Upper lobe of left lung (tissue), 6 donors: ENCODE measurements at regions not wholly inside any gene's neighbourhood (a gene's known extent, or its start where the extent isn't known, plus 50 kb on each side); places are given as distances from the start of the nearest gene placed in this dataset.
"Not testable (repeated sequence)": the region's sequence is repeated elsewhere in the genome, so short reads cannot be mapped to it uniquely, and the experiment has no call there.

Source experiments
- ATAC-seq, 2 donors: fragments of 200-7000 bp; cut with Tn5 transposase; one replicate each; pipeline ENCODE4 v1.9.1; 2022; ENCODE audit warnings: mild to moderate bottlenecking in 2 of 2, moderate library complexity in 2 of 2; ENCODE audit not compliant: low FRiP score in 2 of 2
- DNase-seq, 2 donors: peaks; one replicate each; pipeline ENCODE4 v3.0.0-alpha.2; 2019 to 2020
- H3K27ac ChIP-seq, 4 donors: fragments of 200-600 bp; sonication (generic); one replicate each; pipeline ENCODE4 v1.5.1; 2016 to 2019
- H3K27me3 ChIP-seq, 4 donors: fragments of 200-600 bp; sonication (generic); one replicate each; pipeline ENCODE4 v1.5.1; 2017 to 2019
- H3K36me3 ChIP-seq, 4 donors: fragments of 200-600 bp; sonication (generic); one replicate each; pipeline ENCODE4 v1.5.1; 2016 to 2019
- H3K4me1 ChIP-seq, 4 donors: fragments of 200-600 bp; sonication (generic); one replicate each; pipeline ENCODE4 v1.5.1; 2018 to 2019
- H3K4me3 ChIP-seq, 4 donors: fragments of 200-600 bp; sonication (generic); one replicate each; pipeline ENCODE4 v1.5.1; 2017 to 2019; ENCODE audit warnings: mild to moderate bottlenecking in 2 of 4, moderate library complexity in 1 of 4
- H3K9me3 ChIP-seq, 4 donors: fragments of 200-600 bp; sonication (generic); one replicate each; pipeline ENCODE4 v1.5.1; 2018 to 2019
- CTCF ChIP-seq, 6 experiments: fragments of 450-650 bp in 4 of 6; fragments of 200-600 bp in 2 of 6; sonication (generic) in 2 of 6; IDR thresholded peaks; one replicate each; pipeline ENCODE4 v1.5.1; 2016 to 2019; ENCODE audit warnings: antibody characterized with exemption in 6 of 6
- EP300 ChIP-seq, 4 donors: sonication (generic); formaldehyde crosslinking; IDR thresholded peaks; one replicate each; pipeline ENCODE4 v1.5.1; 2017; ENCODE audit warnings: antibody characterized with exemption in 4 of 4, control low read depth in 2 of 4
- POLR2A ChIP-seq, 4 donors: fragments of 450-650 bp; IDR thresholded peaks; one replicate each; pipeline ENCODE4 v1.5.1; 2016 to 2017; ENCODE audit warnings: antibody characterized with exemption in 4 of 4, mild to moderate bottlenecking in 2 of 4
- POLR2AphosphoS5 ChIP-seq, 2 donors: sonication (generic); formaldehyde crosslinking; IDR thresholded peaks; one replicate each; pipeline ENCODE4 v1.5.1; 2017; ENCODE audit warnings: antibody characterized with exemption in 2 of 2
- WGBS, 2 donors: methylation state at CpG; one replicate each; pipeline ENCODE4 v1.1.5; 2017 to 2018; 5-methylcytosine and 5-hydroxymethylcytosine counted together
- donor health status: DM: no; HTN: no; CAD: no; lungs with moderate emphysema.
- donor health status: DM: no; HTN: yes; CAD: no; lungs with severe emphysema.

- H3K27me3 ChIP-seq, ATAC-seq, H3K27ac ChIP-seq, H3K9me3 ChIP-seq, H3K4me1 ChIP-seq, H3K36me3 ChIP-seq, H3K4me3 ChIP-seq: not testable (repeated sequence)
- peak in 1 of 2 donors; percentile 76 for DNase-seq
- WGBS, 2 donors = 88 to 96% methylated on average over 6 to 23 of the region's 32 CpGs
Measured at GRCh38 chr17:22044706-22045246, 352.5 kb downstream of the KCNJ18 start.

GRCh38 chr17:22047521-22047920, 355.2 kb downstream of the KCNJ18 start:
- H3K4me1 ChIP-seq, H3K36me3 ChIP-seq, H3K27ac ChIP-seq, H3K4me3 ChIP-seq, DNase-seq, H3K27me3 ChIP-seq, H3K9me3 ChIP-seq, ATAC-seq: not testable (repeated sequence)
- WGBS, 2 donors = 77 to 79% methylated on average over 3 to 6 of the region's 6 CpGs

GRCh38 chr17:22048226-22048625, 355.9 kb downstream of the KCNJ18 start:
- not testable (repeated sequence) for H3K4me1 ChIP-seq, H3K9me3 ChIP-seq, H3K4me3 ChIP-seq, H3K36me3 ChIP-seq, H3K27ac ChIP-seq, ATAC-seq, H3K27me3 ChIP-seq, DNase-seq
- WGBS, 2 donors = 57 to 83% methylated on average over 1 of the region's 5 CpGs

- peak in 1 of 2 donors; percentile 51 for DNase-seq
- not testable (repeated sequence) for H3K27me3 ChIP-seq, ATAC-seq, H3K36me3 ChIP-seq, H3K4me1 ChIP-seq, H3K27ac ChIP-seq, H3K4me3 ChIP-seq, H3K9me3 ChIP-seq
- 18 to 21% methylated on average over 2 of the region's 3 CpGs for WGBS, 2 donors
Measured at GRCh38 chr17:22050766-22051165, 358.4 kb downstream of the KCNJ18 start.

GRCh38 chr17:22052715-22053114, 360.4 kb downstream of the KCNJ18 start:
- H3K27ac ChIP-seq, H3K27me3 ChIP-seq, H3K4me3 ChIP-seq, ATAC-seq, DNase-seq, H3K4me1 ChIP-seq, H3K9me3 ChIP-seq, H3K36me3 ChIP-seq: not testable (repeated sequence)

- 47 to 78% methylated on average over 1 of the region's 1 CpG for WGBS, 2 donors
- H3K4me1 ChIP-seq, H3K36me3 ChIP-seq, H3K27ac ChIP-seq, ATAC-seq, H3K4me3 ChIP-seq, DNase-seq, H3K9me3 ChIP-seq, H3K27me3 ChIP-seq: not testable (repeated sequence)
Measured at GRCh38 chr17:22056566-22056965, 364.2 kb downstream of the KCNJ18 start.

GRCh38 chr17:22075918-22076317, 383.6 kb downstream of the KCNJ18 start:
- not testable (repeated sequence) for DNase-seq, H3K9me3 ChIP-seq, H3K27me3 ChIP-seq, H3K36me3 ChIP-seq, H3K4me3 ChIP-seq, H3K27ac ChIP-seq, H3K4me1 ChIP-seq, ATAC-seq
- WGBS, 2 donors = 89 to 95% methylated on average over 4 of the region's 4 CpGs

- not testable (repeated sequence) for DNase-seq, H3K4me1 ChIP-seq, H3K9me3 ChIP-seq, H3K4me3 ChIP-seq, H3K36me3 ChIP-seq, ATAC-seq, H3K27ac ChIP-seq, H3K27me3 ChIP-seq
- WGBS, 2 donors = 66 to 83% methylated on average over 3 to 12 of the region's 12 CpGs
Measured at GRCh38 chr17:22088589-22088988, 396.3 kb downstream of the KCNJ18 start.

- Histone ChIP-seq H3K36me3 (no peaks in the 10 kb centered on the region), H3K4me3 (no peak overlapping the region), H3K4me1 (no peaks in the 10 kb centered on the region), H3K27ac (no peak overlapping the region), H3K27me3 (no peaks in the 10 kb centered on the region), H3K9me3 (no peaks in the 10 kb centered on the region)
- TF ChIP-seq CTCF (IDR thresholded peaks at IDR 0.05) (no peak), POLR2AphosphoS5 (IDR thresholded peaks at IDR 0.05) (no peak), EP300 (IDR thresholded peaks at IDR 0.05) (no peak), POLR2A (IDR thresholded peaks at IDR 0.05) (no peak)
- DNase-seq (no peak), ATAC-seq (no peak)
- 90 to 92% methylated on average over 25 of the region's 25 CpGs for WGBS, 2 donors
Measured at GRCh38 chr17:22090263-22090935, 398.1 kb downstream of the KCNJ18 start.

GRCh38 chr17:22091041-22091679, 398.8 kb downstream of the KCNJ18 start:
- not testable (repeated sequence) for ATAC-seq, DNase-seq, H3K9me3 ChIP-seq, H3K36me3 ChIP-seq, H3K27me3 ChIP-seq, H3K27ac ChIP-seq, H3K4me1 ChIP-seq, H3K4me3 ChIP-seq
- 83 to 86% methylated on average over 9 to 10 of the region's 11 CpGs for WGBS, 2 donors

GRCh38 chr17:22091840-22092239, 399.5 kb downstream of the KCNJ18 start:
- H3K27me3 ChIP-seq, H3K27ac ChIP-seq, H3K4me3 ChIP-seq, DNase-seq, H3K9me3 ChIP-seq, ATAC-seq, H3K36me3 ChIP-seq, H3K4me1 ChIP-seq: not testable (repeated sequence)
- 40 to 80% methylated on average over 1 to 4 of the region's 4 CpGs for WGBS, 2 donors

- WGBS, 2 donors = 59 to 71% methylated on average over 2 of the region's 2 CpGs
- not testable (repeated sequence) for ATAC-seq, DNase-seq, H3K36me3 ChIP-seq, H3K4me1 ChIP-seq, H3K4me3 ChIP-seq, H3K27me3 ChIP-seq, H3K27ac ChIP-seq, H3K9me3 ChIP-seq
Measured at GRCh38 chr17:22095414-22095813, 403.1 kb downstream of the KCNJ18 start.
